ENCODE measurements at regions not wholly inside any gene's neighbourhood (a gene's known extent, or its start where the extent isn't known, plus 50 kb on each side); places are given as distances from the start of the nearest gene placed in this dataset.
"Not testable (repeated sequence)": the region's sequence is repeated elsewhere in the genome, so short reads cannot be mapped to it uniquely, and the experiment has no call there.

DNA sequence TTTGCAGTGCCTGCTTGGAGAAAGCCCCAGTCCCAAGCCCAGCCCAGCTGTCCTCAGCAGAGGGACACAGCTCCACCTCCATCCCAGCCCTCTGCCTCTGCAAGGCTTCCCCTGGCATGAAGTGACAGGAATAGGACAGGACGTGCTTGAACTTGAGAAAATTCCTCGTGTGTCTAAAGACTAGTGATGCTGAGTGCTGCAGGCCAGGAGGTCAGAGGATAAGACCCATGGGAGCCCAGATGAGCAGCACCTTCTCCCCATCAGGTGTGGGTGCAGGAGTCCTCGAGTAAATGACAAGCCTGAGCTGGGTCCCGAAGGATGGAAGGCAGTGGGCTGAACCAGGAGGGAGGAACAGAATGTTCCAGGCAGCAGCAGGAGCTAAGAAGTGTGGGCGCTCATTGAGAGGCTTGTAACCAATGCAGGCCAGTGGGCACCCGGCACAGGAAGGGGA is 67.8 kb upstream of the UXS1 start:
- no peak for TF ChIP-seq EZH2 (IDR thresholded peaks at IDR 0.05)
- no peak for TF ChIP-seq MAX (IDR thresholded peaks at IDR 0.05)
- no peak for TF ChIP-seq RAD21 (IDR thresholded peaks at IDR 0.05; ENCODE audit: low read depth)
- no peak for TF ChIP-seq CBX3 (IDR thresholded peaks at IDR 0.05; ENCODE audit: low read depth)
- no peak for TF ChIP-seq TCF7L2 (IDR thresholded peaks at IDR 0.05; ENCODE audit: borderline replicate concordance, extremely low read depth, insufficient read depth, insufficient read length)
- no peak for TF ChIP-seq SP1 (IDR thresholded peaks at IDR 0.05; ENCODE audit: low read depth)
- no peak for TF ChIP-seq ZBTB33 (IDR thresholded peaks at IDR 0.05; ENCODE audit: extremely low read depth, insufficient replicate concordance, low read length)
- no peak for TF ChIP-seq EGR1 (IDR thresholded peaks at IDR 0.05; ENCODE audit: low read depth)
- TF ChIP-seq SRF (IDR thresholded peaks at IDR 0.05; ENCODE audit: low read depth): no peak
- TF ChIP-seq ZNF274 (IDR thresholded peaks at IDR 0.05; ENCODE audit: low read depth, low read length): no peak
- no peak for TF ChIP-seq EZH2phosphoT487 (IDR thresholded peaks at IDR 0.05; ENCODE audit: borderline replicate concordance)
- TF ChIP-seq JUND (IDR thresholded peaks at IDR 0.05): no peak
- H3K27me3 ChIP-seq (ENCODE audit: insufficient read depth, low read length): no peaks in the 10 kb centered on the region
- H3K9me2 ChIP-seq (ENCODE audit: insufficient read depth): no peaks in the 10 kb centered on the region
- ChIA-PET CTCF (no interaction called here), RAD21 (ENCODE audit: low non-redundant PET in 1 of 2, low total read pairs in 2 of 2, uncharacterized antibody in 2 of 2, unreplicated experiment in 2 of 2) (no interaction called here), POLR2A (no interaction called here)
- H3K36me3 ChIP-seq (ENCODE audit: control insufficient read depth in 1 of 2, insufficient read depth in 2 of 2, low read length in 2 of 2): no peaks in the 10 kb centered on the region
- no peaks in the 10 kb centered on the region for H4K20me1 ChIP-seq (ENCODE audit: insufficient read depth)
- no peak for DNase-seq (ENCODE audit: low read depth, low spot score)
- H3K4me2 ChIP-seq (ENCODE audit: low read length): no peak overlapping the region
- no peak overlapping the region for H2AFZ ChIP-seq (ENCODE audit: low read depth, low read length, poor library complexity, severe bottlenecking)
- ATAC-seq: no peak
- H3K79me2 ChIP-seq (ENCODE audit: insufficient read depth, low read length): no peaks in the 10 kb centered on the region
- no TSS peak for BruUV-seq (replicated peaks)
- no peak overlapping the region for H3K9ac ChIP-seq (ENCODE audit: low read length)
- H3K27ac ChIP-seq (ENCODE audit: low read depth, low read length): no peak overlapping the region
- no peak overlapping the region for H3K4me3 ChIP-seq (replicated peaks in 1 of 2; ENCODE audit: low read depth in 1 of 2, low read length in 2 of 2)
- no peaks in the 10 kb centered on the region for H3K9me3 ChIP-seq (ENCODE audit: control insufficient read depth in 1 of 2, insufficient read depth in 1 of 2, low read depth in 1 of 2, low read length in 2 of 2)
- intact Hi-C loops (cut with micrococcal nuclease): loop anchor here (10.0 kb wide), 1 partner anchor 323 kb away; no protein-coding TSS in a partner anchor
- no peaks in the 10 kb centered on the region for H3K4me1 ChIP-seq (ENCODE audit: control insufficient read depth in 1 of 2, insufficient read depth in 2 of 2, low read length in 2 of 2)

GRCh38 chr2:106258859-106259258 is 64.8 kb upstream of the UXS1 start:
- H3K4me2 ChIP-seq (ENCODE audit: low read length); H3K9ac ChIP-seq (ENCODE audit: low read length); DNase-seq (ENCODE audit: low read depth, low spot score); H2AFZ ChIP-seq (ENCODE audit: low read depth, low read length, poor library complexity, severe bottlenecking); H3K36me3 ChIP-seq (ENCODE audit: control insufficient read depth in 1 of 2, insufficient read depth in 2 of 2, low read length in 2 of 2); H4K20me1 ChIP-seq (ENCODE audit: insufficient read depth); H3K27ac ChIP-seq (ENCODE audit: low read depth, low read length); H3K9me2 ChIP-seq (ENCODE audit: insufficient read depth); CTCF ChIA-PET; BruUV-seq (replicated peaks); H3K27me3 ChIP-seq (ENCODE audit: insufficient read depth, low read length); RAD21 ChIA-PET (ENCODE audit: low non-redundant PET in 1 of 2, low total read pairs in 2 of 2, uncharacterized antibody in 2 of 2, unreplicated experiment in 2 of 2); H3K79me2 ChIP-seq (ENCODE audit: insufficient read depth, low read length); POLR2A ChIA-PET; H3K9me3 ChIP-seq (ENCODE audit: control insufficient read depth in 1 of 2, insufficient read depth in 1 of 2, low read depth in 1 of 2, low read length in 2 of 2); H3K4me1 ChIP-seq (ENCODE audit: control insufficient read depth in 1 of 2, insufficient read depth in 2 of 2, low read length in 2 of 2); H3K4me3 ChIP-seq (replicated peaks in 1 of 2; ENCODE audit: low read depth in 1 of 2, low read length in 2 of 2); ATAC-seq: not testable (repeated sequence)
- intact Hi-C loops (cut with micrococcal nuclease): loop anchor here (10.0 kb wide), 1 partner anchor 154 kb away; no protein-coding TSS in a partner anchor
